Skeletal muscle tissue (tissue), 3 donors: ENCODE measurements at regions not wholly inside any gene's neighbourhood (a gene's known extent, or its start where the extent isn't known, plus 50 kb on each side); places are given as distances from the start of the nearest gene placed in this dataset.

Experiments
- H3K27ac ChIP-seq: one replicate; pipeline ENCODE4 v1.7.0; 2013; ENCODE audit warnings: mild to moderate bottlenecking, low read depth, low read length, inconsistent platforms
- H3K27me3 ChIP-seq, 3 donors: one replicate each; pipeline ENCODE4 v1.7.0; 2013; ENCODE audit warnings: low read length in 3 of 3; ENCODE audit not compliant: control insufficient read depth in 3 of 3, insufficient read depth in 3 of 3
- H3K36me3 ChIP-seq, 3 donors: one replicate each; pipeline ENCODE4 v1.7.0; 2013; ENCODE audit warnings: low read length in 3 of 3; ENCODE audit not compliant: control insufficient read depth in 3 of 3, insufficient read depth in 3 of 3
- H3K4me1 ChIP-seq, 3 donors: one replicate each; pipeline ENCODE4 v1.7.0; 2013; ENCODE audit warnings: low read length in 3 of 3, mild to moderate bottlenecking in 3 of 3; ENCODE audit not compliant: control insufficient read depth in 3 of 3, insufficient read depth in 3 of 3
- H3K4me3 ChIP-seq, 3 donors: one replicate each; pipeline ENCODE4 v1.7.0; 2013; ENCODE audit warnings: low read length in 3 of 3
- H3K9ac ChIP-seq, 3 donors: one replicate each; pipeline ENCODE4 v1.7.0; 2013; ENCODE audit warnings: low read length in 3 of 3, mild to moderate bottlenecking in 3 of 3, moderate library complexity in 2 of 3, low read depth in 1 of 3
- H3K9me3 ChIP-seq, 3 donors: one replicate each; pipeline ENCODE4 v1.7.0; 2013; ENCODE audit warnings: low read length in 3 of 3; ENCODE audit not compliant: control insufficient read depth in 3 of 3
- donor health status: Osteomylitis.

DNA sequence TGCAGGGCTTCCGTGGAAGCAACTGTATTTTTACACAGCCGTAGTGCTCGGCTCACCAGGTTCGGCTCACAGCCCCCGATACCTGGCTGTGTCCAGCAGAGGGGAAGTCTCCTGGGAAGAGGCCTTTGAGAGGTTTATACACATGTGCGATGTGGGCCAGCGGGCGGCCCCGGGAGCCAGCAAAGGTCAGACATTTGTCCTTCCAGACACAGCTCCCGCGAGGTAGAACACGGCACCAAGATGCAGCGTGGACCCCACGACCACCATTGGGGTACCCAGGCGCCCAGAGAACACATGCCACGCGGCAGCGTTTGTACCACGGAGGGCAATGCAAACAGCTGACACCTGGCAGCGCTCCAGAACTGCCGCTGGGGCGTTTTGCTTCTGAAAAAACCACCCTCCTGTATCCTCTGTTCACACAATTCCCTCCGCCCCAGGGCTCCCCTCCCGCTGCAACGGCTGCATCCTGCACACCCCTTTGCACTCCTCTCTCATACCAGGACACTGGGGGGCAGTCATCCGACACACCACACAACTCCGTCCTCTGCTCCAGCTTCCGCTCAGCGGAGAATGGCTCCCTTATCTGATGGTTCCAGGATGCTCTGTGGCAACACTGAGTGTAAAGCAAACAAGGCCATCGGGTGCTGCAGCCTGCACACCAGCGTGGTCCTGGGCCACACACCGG lies 235.3 kb downstream of the SYK start:
- no peaks in the 10 kb centered on the region for H3K27me3 ChIP-seq
- no peaks in the 10 kb centered on the region for H3K36me3 ChIP-seq
- H3K9me3 ChIP-seq: no peaks in the 10 kb centered on the region
- H3K4me3 ChIP-seq: peak overlapping the region; percentile 8 to 35 (median 13)
- no peak overlapping the region for H3K27ac ChIP-seq
- H3K4me1 ChIP-seq: peaks cover 15 to 28% (median 15%) of the 10 kb centered on the region in 3 donors
- H3K9ac ChIP-seq: no peak overlapping the region

DNA sequence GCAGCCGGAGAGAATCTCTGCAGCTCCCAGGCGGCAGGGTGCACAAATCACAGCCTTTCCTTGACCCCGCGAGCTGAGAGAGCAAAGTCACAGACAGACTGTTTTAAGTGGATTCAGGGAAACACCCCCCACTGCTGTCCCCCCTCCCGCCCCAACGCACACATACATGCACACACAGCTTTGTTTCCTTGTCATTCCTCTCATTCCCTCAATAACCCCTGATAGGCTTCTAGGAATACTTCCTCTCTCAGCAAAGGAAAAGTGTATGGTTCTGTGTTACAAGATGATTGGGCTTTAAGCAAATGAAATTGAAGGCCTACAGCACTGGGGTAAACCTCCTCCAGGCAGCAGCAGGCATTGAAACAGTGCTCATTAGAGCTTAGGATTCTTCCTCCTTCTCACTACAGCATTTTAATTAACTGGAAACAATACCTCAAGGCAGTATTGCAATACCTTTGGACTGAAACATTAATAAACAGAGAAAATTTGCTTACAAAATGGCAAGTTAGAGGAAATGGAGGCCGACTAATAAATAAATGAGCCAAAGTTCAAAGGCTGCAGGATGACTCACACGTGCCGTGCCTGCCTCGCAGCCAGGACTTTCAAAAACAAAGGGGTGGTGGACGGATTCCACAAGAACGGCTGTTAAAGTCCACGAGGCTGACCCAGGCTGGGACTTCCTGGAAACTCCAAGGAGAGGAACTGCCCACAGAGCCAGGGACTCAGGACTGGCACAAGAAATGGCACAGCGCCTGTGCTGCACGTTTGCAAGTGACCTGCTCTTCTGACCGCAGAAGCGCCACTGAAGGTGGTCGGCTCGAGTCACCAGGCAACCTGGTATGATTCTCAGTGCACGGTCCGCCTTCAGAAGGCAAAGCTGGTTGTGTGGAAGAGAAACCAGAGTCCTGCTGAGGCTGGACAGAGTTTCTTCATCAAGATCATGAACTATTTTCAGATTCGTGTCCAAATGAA lies 236.2 kb downstream of the SYK start:
- Histone ChIP-seq H3K9me3 (no peaks in the 10 kb centered on the region), H3K36me3 (no peaks in the 10 kb centered on the region), H3K4me3 (peak overlapping the region in 2 of 3 donors; percentile 8 to 35), H3K27ac (no peak overlapping the region), H3K27me3 (no peaks in the 10 kb centered on the region), H3K9ac (peak overlapping the region in 1 of 3 donors; percentile 50), H3K4me1 (peaks cover 15 to 28% (median 15%) of the 10 kb centered on the region in 3 donors)

DNA sequence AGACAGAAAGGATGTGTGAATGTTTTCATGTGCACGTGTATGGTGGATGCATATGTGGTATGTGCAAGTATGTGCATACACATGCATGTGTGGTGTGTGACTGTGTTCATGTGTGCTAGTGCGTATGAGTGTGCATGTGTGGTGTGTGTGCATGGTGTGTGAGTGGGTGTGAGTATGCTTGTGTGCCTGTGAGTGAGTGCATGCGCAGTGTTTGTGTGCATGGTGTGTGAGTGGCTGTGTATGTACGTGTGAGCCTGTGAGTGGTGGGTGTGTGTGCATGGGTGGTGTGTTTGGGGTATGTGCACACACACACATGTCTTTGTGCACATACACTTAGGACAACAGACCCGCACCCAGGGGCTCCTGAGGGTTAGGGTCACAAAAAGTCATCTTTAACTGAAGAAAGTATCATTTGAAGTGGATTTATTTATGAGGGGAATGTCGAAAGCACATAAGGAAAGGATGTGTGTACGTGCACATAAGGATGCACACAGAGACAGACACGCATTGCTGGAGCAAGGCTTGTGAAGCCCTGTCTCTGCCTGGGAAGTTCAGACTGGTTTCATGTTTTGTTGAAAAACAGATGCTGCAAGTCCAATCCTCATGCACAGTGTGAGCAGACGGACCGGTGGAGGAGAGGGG lies 237.0 kb downstream of the SYK start:
- no peak overlapping the region for H3K27ac ChIP-seq
- no peak overlapping the region for H3K4me3 ChIP-seq
- no peaks in the 10 kb centered on the region for H3K27me3 ChIP-seq
- peaks cover 15 to 28% (median 15%) of the 10 kb centered on the region in 3 donors for H3K4me1 ChIP-seq
- no peaks in the 10 kb centered on the region for H3K36me3 ChIP-seq
- H3K9ac ChIP-seq: peak overlapping the region in 1 of 3 donors; percentile 33
- no peaks in the 10 kb centered on the region for H3K9me3 ChIP-seq

DNA sequence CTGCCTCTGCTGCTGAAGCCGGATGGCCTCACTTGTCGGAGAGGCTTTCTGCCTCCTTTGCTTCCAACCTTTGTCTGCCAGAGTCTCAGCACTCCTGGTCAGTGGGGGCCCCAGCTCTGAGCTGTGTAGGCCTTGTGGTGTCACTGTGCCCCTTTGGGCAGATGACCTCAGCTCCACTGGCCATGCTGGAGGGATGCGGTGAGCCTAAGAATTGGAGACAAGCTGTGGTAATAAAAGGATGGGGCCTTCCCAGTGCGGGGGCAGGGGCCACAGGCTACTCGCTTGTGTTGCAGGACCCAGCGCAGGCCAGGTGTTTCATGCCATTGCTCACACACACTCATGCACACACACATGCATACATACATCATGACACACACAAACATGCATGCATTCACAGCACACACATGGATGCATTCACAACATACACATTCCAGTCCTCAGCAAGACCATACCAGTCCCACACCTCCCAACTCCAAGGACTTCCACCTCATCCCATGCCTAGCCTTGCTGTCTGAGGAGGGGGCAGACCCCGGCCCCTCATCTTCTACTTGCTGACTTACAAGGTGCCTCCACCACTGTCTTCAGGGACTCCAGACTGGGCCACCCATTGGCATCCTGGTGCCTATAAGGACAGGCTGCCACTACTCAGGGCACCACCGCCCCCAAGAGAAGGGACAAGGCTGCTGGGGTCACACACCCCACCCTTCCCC lies 237.7 kb downstream of the SYK start:
- Histone ChIP-seq H3K36me3 (no peaks in the 10 kb centered on the region), H3K9me3 (no peaks in the 10 kb centered on the region), H3K4me1 (peaks cover 15 to 28% (median 15%) of the 10 kb centered on the region in 3 donors), H3K4me3 (no peak overlapping the region), H3K27ac (no peak overlapping the region), H3K9ac (peak overlapping the region in 1 of 3 donors; percentile 25), H3K27me3 (no peaks in the 10 kb centered on the region)

DNA sequence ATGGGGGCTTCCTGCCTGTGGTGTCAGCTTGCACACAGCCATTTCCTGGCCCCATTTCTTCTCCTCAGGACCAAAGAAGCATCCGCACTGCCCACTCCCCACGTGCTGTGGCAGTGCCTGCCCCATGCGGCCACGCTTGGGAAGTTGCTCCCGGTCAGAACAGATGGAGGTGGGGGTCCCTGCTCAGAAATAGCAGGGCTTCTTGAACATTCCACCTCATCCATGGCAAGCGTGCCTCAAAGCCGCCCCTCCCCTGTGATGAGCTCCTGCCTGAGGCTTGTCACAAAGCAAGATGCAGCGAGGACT lies 238.2 kb downstream of the SYK start:
- Histone ChIP-seq H3K9ac (no peak overlapping the region), H3K9me3 (no peaks in the 10 kb centered on the region), H3K27me3 (peaks cover 0 to 1% (median 0%) of the 10 kb centered on the region in 3 donors), H3K36me3 (no peaks in the 10 kb centered on the region), H3K27ac (no peak overlapping the region), H3K4me1 (peaks cover 15 to 28% (median 15%) of the 10 kb centered on the region in 3 donors), H3K4me3 (no peak overlapping the region)

DNA sequence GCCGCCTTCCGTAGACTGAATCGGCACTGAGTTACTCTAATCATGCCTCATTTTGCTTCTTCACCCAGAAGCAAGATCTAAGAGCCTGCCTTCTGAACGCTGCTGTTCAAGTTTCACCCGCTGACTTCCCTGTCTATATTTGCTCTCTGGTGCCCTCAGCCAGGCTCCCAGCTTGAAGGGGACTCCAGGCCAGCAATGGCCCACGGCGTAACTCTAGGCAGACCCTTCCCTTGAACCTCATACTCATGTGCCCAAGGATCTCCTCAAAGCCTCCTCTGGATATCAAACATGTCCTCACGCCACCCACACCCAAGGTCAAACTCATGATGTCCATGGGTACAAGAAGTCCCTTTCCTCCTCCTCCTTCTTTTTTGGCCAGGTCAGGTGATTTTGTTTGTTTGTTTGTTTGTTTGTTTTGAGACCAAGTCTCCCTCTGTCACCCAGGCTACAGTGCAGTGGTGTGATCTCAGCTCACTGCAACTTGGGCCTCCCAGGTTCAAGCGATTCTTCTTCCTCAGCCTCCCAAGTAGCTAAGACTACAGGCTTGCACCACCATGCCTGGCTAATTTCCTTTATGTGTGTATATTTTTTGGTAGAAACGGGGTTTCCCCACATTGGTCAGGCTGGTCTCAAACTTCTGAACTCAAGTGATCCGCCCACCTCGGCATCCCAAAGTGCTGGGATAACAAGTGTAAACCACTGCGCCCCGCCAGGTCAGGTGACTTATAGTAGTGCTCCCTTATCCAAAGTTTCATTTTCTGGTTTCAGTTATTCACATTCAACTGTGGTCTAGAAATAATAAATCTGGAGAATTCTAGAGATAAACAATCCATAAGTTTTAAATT lies 239.0 kb downstream of the SYK start:
- no peak overlapping the region for H3K27ac ChIP-seq
- H3K9me3 ChIP-seq: no peaks in the 10 kb centered on the region
- no peak overlapping the region for H3K9ac ChIP-seq
- no peaks in the 10 kb centered on the region for H3K36me3 ChIP-seq
- H3K4me1 ChIP-seq: peaks cover 15 to 28% (median 15%) of the 10 kb centered on the region in 3 donors
- peaks cover 0 to 4% (median 0%) of the 10 kb centered on the region in 3 donors for H3K27me3 ChIP-seq
- H3K4me3 ChIP-seq: no peak overlapping the region

DNA sequence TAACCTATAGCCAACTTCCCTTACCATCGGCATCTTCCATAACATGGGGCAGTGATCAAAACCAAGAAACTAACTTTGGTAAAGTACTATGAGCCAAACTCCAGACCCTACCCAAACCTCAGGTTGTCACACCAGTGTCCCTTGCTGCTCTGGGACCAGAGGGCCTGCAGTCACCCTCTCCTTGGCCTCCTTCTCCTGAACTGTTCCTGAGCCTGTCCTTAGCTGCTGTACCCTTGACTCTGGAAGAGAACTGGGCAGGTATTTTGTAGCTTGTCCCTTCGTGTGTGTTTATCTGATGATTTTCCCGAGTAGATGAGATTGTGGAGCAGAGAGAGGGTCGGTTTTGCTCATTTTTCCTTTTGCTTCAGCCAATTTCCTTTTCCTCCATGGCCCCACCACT lies 240.4 kb downstream of the SYK start:
- H3K9ac ChIP-seq: no peak overlapping the region
- no peak overlapping the region for H3K4me3 ChIP-seq
- H3K27ac ChIP-seq: no peak overlapping the region
- no peaks in the 10 kb centered on the region for H3K36me3 ChIP-seq
- H3K9me3 ChIP-seq: no peaks in the 10 kb centered on the region
- H3K27me3 ChIP-seq: peaks cover 0 to 7% (median 0%) of the 10 kb centered on the region in 3 donors
- H3K4me1 ChIP-seq: peaks cover 12 to 25% (median 12%) of the 10 kb centered on the region in 3 donors

DNA sequence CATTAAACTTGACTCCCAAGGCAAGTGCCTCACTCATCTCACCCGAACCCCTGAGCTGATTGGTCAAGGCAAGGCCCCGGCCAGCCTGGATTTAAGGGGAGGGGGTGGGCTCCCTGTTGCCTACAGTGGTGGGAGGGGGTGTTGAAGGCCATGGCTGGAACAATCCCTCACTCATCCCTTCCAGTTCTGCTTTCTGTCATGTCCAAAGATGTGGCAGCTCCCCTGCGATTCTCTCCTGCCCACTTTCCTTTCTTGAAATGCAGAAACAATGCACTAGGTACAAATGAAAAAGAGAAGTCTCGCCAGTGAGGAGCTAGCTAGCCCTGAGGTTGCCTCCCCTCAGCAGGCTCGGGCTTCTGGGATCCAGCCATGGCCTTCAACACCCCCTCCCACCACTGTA lies 240.9 kb downstream of the SYK start:
- Histone ChIP-seq H3K4me1 (peaks cover 7 to 19% (median 9%) of the 10 kb centered on the region in 3 donors), H3K9me3 (no peaks in the 10 kb centered on the region), H3K27me3 (peaks cover 0 to 7% (median 0%) of the 10 kb centered on the region in 3 donors), H3K27ac (no peak overlapping the region), H3K9ac (no peak overlapping the region), H3K4me3 (no peak overlapping the region), H3K36me3 (no peaks in the 10 kb centered on the region)
